ENCODE measurements at regions not wholly inside any gene's neighbourhood (a gene's known extent, or its start where the extent isn't known, plus 50 kb on each side); places are given as distances from the start of the nearest gene placed in this dataset.
"Not testable (repeated sequence)": the region's sequence is repeated elsewhere in the genome, so short reads cannot be mapped to it uniquely, and the experiment has no call there.

DNA sequence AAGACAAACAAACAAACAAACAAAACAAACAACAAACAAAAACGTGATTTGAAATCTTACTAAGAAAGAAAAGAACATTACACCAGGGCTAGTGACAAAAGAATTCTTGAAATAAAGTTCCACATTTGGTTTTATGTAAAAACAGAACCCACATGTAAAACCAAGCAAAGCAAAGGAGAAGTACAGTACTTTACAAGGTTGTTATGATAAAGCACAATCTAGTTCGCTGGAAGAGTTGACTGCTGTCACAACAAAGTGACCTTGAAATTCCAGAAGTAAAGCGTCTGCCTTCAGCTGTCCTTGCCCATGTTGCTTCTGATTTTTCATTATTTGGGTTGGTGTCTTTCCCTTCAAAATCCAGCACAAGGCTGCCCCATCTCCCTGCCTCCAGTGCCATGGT is 94.8 kb upstream of the CYRIA start:
- H3K4me2 ChIP-seq (ENCODE audit: low read length), result no peak overlapping the region
- peaks cover 4% of the 10 kb centered on the region for H3K4me1 ChIP-seq (ENCODE audit: control insufficient read depth, insufficient read depth, low read length)
- H3K9ac ChIP-seq (ENCODE audit: low read depth, low read length), result no peak overlapping the region
- no peaks in the 10 kb centered on the region for H3K9me3 ChIP-seq (replicated peaks; ENCODE audit: low read length)
- no peaks in the 10 kb centered on the region for H3K36me3 ChIP-seq (ENCODE audit: insufficient read depth, low read length)
- H3K4me3 ChIP-seq (ENCODE audit: low read length), result no peak overlapping the region
- peaks cover 15% of the 10 kb centered on the region for H3K27me3 ChIP-seq (ENCODE audit: control insufficient read depth, insufficient read depth, low read length)

GRCh38 chr2:16756831-16757644 is 91.4 kb upstream of the CYRIA start:
- no peak overlapping the region for H3K9ac ChIP-seq (ENCODE audit: low read depth, low read length)
- no peaks in the 10 kb centered on the region for H3K36me3 ChIP-seq (ENCODE audit: insufficient read depth, low read length)
- H3K4me2 ChIP-seq (ENCODE audit: low read length), result no peak overlapping the region
- peaks cover 4% of the 10 kb centered on the region for H3K4me1 ChIP-seq (ENCODE audit: control insufficient read depth, insufficient read depth, low read length)
- H3K27me3 ChIP-seq (ENCODE audit: control insufficient read depth, insufficient read depth, low read length), result peaks cover 26% of the 10 kb centered on the region
- no peak overlapping the region for H3K4me3 ChIP-seq (ENCODE audit: low read length)
- H3K9me3 ChIP-seq (replicated peaks; ENCODE audit: low read length), result no peaks in the 10 kb centered on the region

GRCh38 chr2:16755442-16755841 is 89.8 kb upstream of the CYRIA start:
- Histone ChIP-seq H3K9ac (ENCODE audit: low read depth, low read length) (no peak overlapping the region), H3K4me2 (ENCODE audit: low read length) (no peak overlapping the region), H3K4me3 (ENCODE audit: low read length) (no peak overlapping the region), H3K4me1 (ENCODE audit: control insufficient read depth, insufficient read depth, low read length) (peaks cover 4% of the 10 kb centered on the region), H3K27me3 (ENCODE audit: control insufficient read depth, insufficient read depth, low read length) (peaks cover 23% of the 10 kb centered on the region), H3K36me3 (ENCODE audit: insufficient read depth, low read length) (no peaks in the 10 kb centered on the region), H3K9me3 (replicated peaks; ENCODE audit: low read length) (no peaks in the 10 kb centered on the region)

GRCh38 chr2:16753025-16753424 is 87.4 kb upstream of the CYRIA start:
- H3K4me3 ChIP-seq (ENCODE audit: low read length), result not testable (repeated sequence)

GRCh38 chr2:16750925-16751214 is 85.2 kb upstream of the CYRIA start:
- peaks cover 11% of the 10 kb centered on the region for H3K27me3 ChIP-seq (ENCODE audit: control insufficient read depth, insufficient read depth, low read length)
- not testable (repeated sequence) for H3K4me2 ChIP-seq (ENCODE audit: low read length); H3K9ac ChIP-seq (ENCODE audit: low read depth, low read length); H3K4me1 ChIP-seq (ENCODE audit: control insufficient read depth, insufficient read depth, low read length); H3K4me3 ChIP-seq (ENCODE audit: low read length); H3K36me3 ChIP-seq (ENCODE audit: insufficient read depth, low read length); H3K9me3 ChIP-seq (replicated peaks; ENCODE audit: low read length)

More at GRCh38 chr2:16753025-16753424, 87.4 kb upstream of the CYRIA start:
- not testable (repeated sequence) for H3K9ac ChIP-seq (ENCODE audit: low read depth, low read length); H3K36me3 ChIP-seq (ENCODE audit: insufficient read depth, low read length); H3K4me1 ChIP-seq (ENCODE audit: control insufficient read depth, insufficient read depth, low read length); H3K9me3 ChIP-seq (replicated peaks; ENCODE audit: low read length); H3K4me2 ChIP-seq (ENCODE audit: low read length)
- H3K27me3 ChIP-seq (ENCODE audit: control insufficient read depth, insufficient read depth, low read length), result peaks cover 15% of the 10 kb centered on the region

DNA sequence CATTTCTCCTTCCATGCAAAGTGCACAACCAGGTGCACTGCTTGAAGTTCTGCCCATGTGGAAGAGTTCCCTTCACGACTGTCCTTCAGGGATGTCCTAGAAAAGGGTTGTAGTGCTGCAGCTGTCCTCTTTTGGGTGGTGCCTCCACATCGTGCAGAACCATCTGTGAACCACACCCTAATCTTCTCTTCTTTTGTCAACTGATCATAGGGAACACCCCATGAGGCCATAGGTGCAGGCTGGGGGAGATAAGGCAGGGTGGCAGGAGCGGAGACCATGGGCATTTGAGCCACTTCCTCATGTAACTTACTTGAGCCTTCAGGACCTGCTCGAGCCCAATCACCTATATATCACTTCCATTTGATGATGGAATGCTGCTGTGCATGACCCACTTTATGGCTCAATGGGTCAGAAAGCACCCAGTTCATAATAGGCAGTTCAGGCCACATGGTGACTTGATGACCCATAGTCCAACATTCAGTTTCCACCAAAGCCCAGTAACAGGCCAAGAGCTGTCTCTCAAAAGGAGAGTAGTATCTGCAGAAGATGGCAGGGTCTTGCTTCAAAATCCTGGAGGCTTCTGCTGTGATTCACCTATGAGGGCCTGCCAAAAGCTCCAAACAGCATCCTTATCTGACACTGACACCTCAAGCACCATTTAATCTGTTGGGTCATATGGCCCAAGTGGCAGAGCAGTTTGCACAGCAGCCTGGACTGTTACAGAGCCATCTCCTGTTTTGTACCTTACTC is 84.7 kb upstream of the CYRIA start:
- Histone ChIP-seq H3K27me3 (ENCODE audit: control insufficient read depth, insufficient read depth, low read length) (peaks cover 10% of the 10 kb centered on the region), H3K4me2 (ENCODE audit: low read length) (no peak overlapping the region), H3K9ac (ENCODE audit: low read depth, low read length) (no peak overlapping the region), H3K9me3 (replicated peaks; ENCODE audit: low read length) (no peaks in the 10 kb centered on the region), H3K36me3 (ENCODE audit: insufficient read depth, low read length) (no peaks in the 10 kb centered on the region), H3K4me1 (ENCODE audit: control insufficient read depth, insufficient read depth, low read length) (no peaks in the 10 kb centered on the region), H3K4me3 (ENCODE audit: low read length) (no peak overlapping the region)

DNA sequence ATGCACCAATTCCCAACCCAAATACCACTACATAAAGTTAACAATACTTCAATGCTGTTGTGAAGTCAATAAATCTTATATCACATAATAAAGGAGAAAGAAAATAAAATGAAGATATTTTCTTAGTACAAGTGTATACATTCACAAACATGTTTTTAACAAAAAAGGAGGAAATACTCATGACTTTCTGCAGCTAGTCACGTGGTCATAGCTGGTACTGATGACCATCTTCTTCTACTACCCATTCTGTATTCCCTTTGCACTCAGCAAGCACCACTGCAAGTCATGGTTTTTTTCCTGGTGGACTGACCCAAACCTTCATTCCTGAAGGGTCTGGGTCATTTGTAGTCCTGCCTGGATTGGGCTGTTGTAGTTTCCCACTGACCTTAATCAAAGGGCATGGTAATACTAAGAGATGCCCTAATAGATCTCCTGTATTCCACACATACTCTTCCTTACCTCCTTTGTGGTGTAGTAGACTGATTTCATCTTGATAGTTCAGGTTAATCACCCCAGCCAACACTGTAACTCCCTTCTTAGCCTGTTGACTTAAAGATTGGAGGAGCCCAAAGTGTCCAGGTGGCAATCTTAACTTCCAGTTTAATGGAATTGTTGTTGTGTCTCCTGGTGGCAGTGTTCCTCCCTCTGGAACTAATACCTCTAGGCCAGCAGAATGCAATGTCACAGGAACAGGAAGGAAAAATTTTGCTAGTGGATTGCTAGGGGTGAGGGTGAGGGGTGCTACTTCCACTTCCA is 83.1 kb upstream of the CYRIA start:
- not testable (repeated sequence) for H3K4me1 ChIP-seq (ENCODE audit: control insufficient read depth, insufficient read depth, low read length)

GRCh38 chr2:16747689-16748088 is 82.1 kb upstream of the CYRIA start:
- H3K36me3 ChIP-seq (ENCODE audit: insufficient read depth, low read length), result no peaks in the 10 kb centered on the region
- no peak overlapping the region for H3K4me3 ChIP-seq (ENCODE audit: low read length)
- no peak overlapping the region for H3K9ac ChIP-seq (ENCODE audit: low read depth, low read length)
- no peaks in the 10 kb centered on the region for H3K9me3 ChIP-seq (replicated peaks; ENCODE audit: low read length)
- H3K4me1 ChIP-seq (ENCODE audit: control insufficient read depth, insufficient read depth, low read length), result no peaks in the 10 kb centered on the region
- no peak overlapping the region for H3K4me2 ChIP-seq (ENCODE audit: low read length)
- H3K27me3 ChIP-seq (ENCODE audit: control insufficient read depth, insufficient read depth, low read length), result no peaks in the 10 kb centered on the region

More for the DNA sequence above, 83.1 kb upstream of the CYRIA start:
- H3K4me2 ChIP-seq (ENCODE audit: low read length); H3K4me3 ChIP-seq (ENCODE audit: low read length); H3K27me3 ChIP-seq (ENCODE audit: control insufficient read depth, insufficient read depth, low read length); H3K36me3 ChIP-seq (ENCODE audit: insufficient read depth, low read length); H3K9ac ChIP-seq (ENCODE audit: low read depth, low read length); H3K9me3 ChIP-seq (replicated peaks; ENCODE audit: low read length): not testable (repeated sequence)

DNA sequence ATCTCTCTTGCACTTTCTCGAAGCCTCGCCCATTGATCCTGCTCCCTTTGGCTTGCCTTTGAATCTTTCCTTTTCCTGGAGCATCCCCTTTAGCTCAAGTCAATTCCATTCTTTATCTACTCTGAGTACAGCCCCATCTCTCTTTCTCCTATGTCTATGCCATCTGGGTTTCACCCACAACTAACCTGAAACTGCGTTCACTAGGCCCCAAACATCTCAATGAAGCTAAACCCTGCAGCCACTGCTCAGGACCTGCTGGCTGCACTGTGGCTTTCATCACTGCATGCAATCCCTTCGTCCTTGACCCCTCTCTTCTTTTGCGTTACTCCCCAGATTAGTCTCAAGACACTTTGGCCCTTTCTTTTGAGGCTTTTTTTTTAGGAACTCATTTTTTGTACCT is 81.6 kb upstream of the CYRIA start:
- H3K36me3 ChIP-seq (ENCODE audit: insufficient read depth, low read length), result no peaks in the 10 kb centered on the region
- H3K9me3 ChIP-seq (replicated peaks; ENCODE audit: low read length), result no peaks in the 10 kb centered on the region
- no peak overlapping the region for H3K9ac ChIP-seq (ENCODE audit: low read depth, low read length)
- H3K4me2 ChIP-seq (ENCODE audit: low read length), result no peak overlapping the region
- H3K4me3 ChIP-seq (ENCODE audit: low read length), result no peak overlapping the region
- H3K4me1 ChIP-seq (ENCODE audit: control insufficient read depth, insufficient read depth, low read length), result no peaks in the 10 kb centered on the region
- H3K27me3 ChIP-seq (ENCODE audit: control insufficient read depth, insufficient read depth, low read length), result no peaks in the 10 kb centered on the region

GRCh38 chr2:16746833-16747232 is 81.2 kb upstream of the CYRIA start:
- Histone ChIP-seq H3K36me3 (ENCODE audit: insufficient read depth, low read length) (no peaks in the 10 kb centered on the region), H3K4me2 (ENCODE audit: low read length) (no peak overlapping the region), H3K4me1 (ENCODE audit: control insufficient read depth, insufficient read depth, low read length) (no peaks in the 10 kb centered on the region), H3K9me3 (replicated peaks; ENCODE audit: low read length) (no peaks in the 10 kb centered on the region), H3K9ac (ENCODE audit: low read depth, low read length) (no peak overlapping the region), H3K27me3 (ENCODE audit: control insufficient read depth, insufficient read depth, low read length) (peaks cover 2% of the 10 kb centered on the region), H3K4me3 (ENCODE audit: low read length) (no peak overlapping the region)

DNA sequence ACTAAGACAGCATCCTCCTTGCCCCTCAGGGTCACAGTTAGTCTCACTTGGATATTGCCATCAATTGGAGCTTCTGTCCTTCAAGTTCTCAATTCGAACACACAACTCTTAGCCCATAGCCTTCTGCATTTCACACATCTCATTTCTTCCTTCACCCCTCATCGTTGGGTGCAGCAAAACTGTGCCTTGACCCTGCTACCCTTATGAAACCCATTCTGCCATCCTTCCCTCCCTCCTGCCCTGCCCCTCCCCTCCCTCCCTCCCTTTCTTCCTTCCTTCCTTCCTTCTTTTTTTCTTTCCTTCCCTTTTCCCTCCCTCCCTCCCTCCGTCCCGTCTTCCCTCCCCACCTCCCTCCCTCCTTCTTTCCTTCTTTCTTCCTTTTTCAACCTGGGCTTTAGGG is 80.7 kb upstream of the CYRIA start:
- no peak overlapping the region for H3K9ac ChIP-seq (ENCODE audit: low read depth, low read length)
- H3K4me2 ChIP-seq (ENCODE audit: low read length), result no peak overlapping the region
- H3K4me1 ChIP-seq (ENCODE audit: control insufficient read depth, insufficient read depth, low read length), result no peaks in the 10 kb centered on the region
- H3K36me3 ChIP-seq (ENCODE audit: insufficient read depth, low read length), result no peaks in the 10 kb centered on the region
- H3K9me3 ChIP-seq (replicated peaks; ENCODE audit: low read length), result no peaks in the 10 kb centered on the region
- H3K4me3 ChIP-seq (ENCODE audit: low read length), result no peak overlapping the region
- peaks cover 3% of the 10 kb centered on the region for H3K27me3 ChIP-seq (ENCODE audit: control insufficient read depth, insufficient read depth, low read length)
